ENCODE measurements at regions not wholly inside any gene's neighbourhood (a gene's known extent, or its start where the extent isn't known, plus 50 kb on each side); places are given as distances from the start of the nearest gene placed in this dataset.
"Not testable (repeated sequence)": the region's sequence is repeated elsewhere in the genome, so short reads cannot be mapped to it uniquely, and the experiment has no call there.

DNA sequence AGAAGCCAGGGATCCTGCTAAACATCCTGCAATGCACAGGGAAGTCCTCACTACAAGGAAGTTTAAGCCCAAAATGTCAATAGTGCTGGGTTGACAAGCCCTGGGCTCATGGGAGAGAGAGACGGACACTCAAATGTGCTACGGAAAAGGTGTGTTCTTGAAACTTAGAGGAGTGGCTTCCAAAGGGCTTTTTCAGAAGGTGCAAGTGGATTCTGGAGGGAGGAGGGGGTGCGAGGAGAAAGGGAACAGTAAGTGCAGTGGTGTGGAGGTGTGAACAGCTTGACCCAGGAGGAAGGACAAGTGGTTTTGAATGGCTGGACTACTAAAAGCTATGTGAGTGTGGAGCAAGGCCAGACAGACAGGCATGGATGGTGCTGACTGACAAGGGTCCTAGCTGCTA, 50.4 kb upstream of the CECR2 start:
- no peak for DNase-seq

DNA sequence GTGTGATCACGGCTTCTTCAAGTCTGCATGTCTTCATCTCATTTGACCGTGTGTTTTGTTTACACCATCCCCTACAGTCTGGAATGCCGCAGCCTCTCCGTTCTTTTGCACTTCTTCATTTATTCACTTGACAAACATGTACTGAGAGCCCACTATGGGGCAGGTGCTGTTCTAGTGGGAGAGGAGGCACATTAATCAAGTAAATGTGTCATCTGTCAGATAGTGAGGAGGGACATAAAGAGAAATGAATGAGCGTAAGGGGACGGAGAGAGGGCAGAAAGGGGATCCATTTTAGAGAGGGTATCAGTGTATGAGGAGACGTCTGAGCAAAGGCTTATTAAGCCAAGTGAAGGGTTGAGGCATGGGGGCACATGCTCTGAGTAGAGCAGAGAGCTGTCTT, 54.0 kb upstream of the CECR2 start:
- no peak for DNase-seq

DNA sequence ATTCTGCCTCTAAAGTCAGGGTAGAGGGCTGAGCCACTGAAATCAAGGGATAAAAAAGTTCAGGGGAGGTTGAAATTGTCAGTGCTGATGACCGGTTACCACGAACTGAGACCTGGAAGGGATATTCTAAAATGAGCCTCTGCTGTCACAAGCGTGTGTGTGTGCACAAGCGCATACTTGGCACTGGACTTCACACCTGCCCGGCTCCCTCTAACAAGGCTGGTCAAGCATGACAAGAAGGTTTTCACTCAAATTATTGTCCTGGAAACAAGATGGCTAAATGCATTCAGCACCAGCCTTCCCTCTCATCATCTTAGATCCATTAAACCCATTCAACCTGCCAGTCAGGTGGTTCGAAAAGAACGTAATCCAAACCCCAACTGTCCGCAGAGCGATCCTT, 54.8 kb upstream of the CECR2 start:
- no peak for DNase-seq

DNA sequence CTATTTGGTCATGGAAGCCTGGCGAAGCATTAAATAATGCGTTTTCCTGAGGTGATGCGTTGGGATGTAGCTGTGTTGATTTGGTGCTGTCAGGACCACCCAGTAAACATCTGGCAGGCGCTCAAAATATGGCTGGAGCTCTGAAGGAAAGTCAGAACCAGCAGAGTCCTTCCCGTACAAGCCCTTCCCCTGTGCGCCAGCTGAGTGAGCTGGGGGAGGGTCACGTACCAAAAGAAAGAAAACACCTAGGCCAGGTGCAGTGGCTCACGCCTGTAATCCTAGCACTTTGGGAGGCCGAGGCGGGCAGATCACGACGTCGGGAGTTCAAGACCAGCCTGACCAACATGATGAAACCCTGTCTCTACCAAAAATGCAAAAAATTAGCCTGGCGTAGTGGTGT, 55.6 kb upstream of the CECR2 start:
- DNase-seq, result no peak

DNA sequence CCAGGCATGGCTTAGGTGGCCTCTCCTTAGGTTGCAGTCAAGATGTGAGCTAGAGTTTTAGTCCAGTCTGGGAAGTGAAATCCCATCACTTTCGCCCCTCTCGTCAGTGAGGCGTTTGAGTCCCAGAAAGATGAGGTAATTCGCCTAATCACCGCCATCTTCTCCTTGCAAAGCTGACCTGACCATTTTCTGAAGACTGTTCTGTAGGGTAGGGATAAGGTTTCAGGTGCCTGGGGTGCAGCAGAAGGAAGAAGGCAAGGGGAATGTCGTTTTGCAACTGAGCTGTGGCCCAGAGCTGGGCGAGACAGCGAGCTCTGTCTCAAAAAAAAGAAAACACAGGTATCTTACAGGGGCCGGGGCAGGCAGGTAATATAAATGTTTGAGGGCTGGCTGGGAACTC, 61.7 kb upstream of the CECR2 start:
- DNase-seq, result no peak

- DNase-seq, result no peak
Measured at GRCh38 chr22:17305076-17305475, 64.2 kb upstream of the CECR2 start.

DNA sequence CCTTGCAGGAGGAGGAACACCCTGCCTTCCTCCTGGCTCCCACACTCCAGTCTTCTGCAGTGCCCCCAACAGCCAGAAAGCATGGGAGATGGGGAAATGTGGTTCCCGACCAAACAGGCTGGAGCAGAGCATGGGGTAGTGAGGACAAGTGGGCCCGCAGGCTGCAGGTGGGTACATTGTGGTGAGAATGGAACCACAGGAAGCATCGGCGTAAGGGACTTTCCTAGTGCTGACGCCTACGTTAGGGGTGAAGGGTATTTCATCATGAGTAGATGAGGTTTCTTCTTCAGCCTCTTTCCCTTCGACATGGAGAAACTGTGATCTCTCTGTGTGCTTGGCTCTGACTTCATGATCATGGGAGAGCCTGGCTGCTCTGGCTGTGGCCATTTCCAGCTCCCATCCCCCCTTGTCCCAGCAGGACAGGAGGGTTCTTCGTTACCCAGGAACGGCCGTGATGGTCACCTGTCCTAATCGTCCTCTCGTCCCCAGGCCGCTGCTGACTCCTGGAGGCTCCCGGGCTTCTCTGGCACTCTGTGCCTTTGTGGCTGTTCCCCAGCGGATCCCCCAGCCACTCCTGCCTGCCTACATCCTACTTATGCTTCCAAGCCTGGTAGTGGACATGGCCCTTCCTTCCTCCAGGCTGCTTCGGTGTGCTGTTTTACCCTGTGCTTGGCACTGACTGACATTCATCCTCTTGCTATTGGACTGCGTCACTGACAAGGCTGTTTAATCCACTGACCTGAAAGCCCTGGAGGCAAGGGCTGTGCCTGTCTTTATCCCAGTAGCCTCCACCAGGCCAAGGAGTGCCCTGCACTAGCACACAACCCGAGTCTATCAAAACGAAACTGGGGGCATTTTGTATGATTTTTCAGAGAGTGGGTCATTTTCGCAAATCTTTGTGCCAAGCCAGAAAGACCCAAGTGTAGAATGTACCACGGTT, 65.2 kb upstream of the CECR2 start:
- DNase-seq, result no peak

DNA sequence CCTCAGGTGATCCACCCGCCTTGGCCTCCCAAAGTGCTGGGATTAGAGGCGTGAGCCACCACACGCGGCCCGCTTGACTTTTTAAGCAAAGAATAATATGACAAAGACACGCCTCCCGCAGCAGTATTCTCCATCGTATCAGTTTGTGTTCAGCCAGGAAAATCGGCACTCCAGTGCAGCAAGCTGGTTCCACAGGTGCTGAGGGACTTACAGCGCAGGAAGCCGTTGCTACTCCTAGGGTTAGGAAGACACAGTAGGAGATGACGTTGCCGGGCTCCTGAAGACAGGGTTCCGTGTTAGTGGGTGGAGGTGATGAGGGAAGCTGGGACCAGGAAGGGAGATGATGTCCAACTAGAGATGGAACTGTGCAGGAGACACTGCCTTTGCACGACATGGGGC, 65.8 kb upstream of the CECR2 start:
- DNase-seq, result no peak

DNA sequence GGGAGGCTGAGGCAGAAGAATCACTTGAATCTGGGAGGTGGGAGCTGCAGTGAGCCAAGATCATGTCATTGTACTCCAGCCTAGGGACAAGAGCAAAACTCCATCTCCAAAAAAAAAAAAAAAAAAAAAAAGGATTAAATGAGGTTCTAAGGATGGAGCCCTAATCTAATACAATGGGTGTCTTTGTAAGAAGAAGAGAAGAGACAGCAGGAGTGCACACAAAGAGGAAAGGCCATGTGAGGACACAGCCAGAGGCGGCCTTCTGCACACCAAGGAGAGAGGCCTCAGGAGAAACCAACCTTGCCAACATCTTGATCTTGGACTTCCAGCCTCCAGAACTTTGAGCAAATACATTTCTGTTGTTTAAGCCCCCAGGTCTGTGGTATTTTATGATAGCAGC, 66.6 kb upstream of the CECR2 start:
- no peak for DNase-seq

DNA sequence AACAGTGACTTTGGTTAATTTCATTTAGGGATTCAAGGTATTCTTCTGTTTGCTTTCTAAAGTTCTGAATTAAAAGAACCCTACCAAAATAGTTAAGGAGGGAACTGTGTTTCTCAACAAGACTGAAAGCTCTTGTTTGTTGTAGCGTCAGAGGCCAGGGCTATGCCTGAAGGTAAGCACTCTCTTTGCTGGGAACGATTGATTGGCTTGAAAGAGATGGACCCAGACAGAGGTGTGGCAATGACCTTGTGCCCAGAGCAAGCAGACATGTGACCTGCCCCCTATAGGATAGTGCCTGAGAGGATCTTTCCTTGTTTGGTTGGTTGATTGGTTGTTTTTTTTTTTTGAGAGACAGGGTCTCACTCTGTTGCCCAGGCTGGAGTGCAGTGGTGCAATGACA, 68.3 kb upstream of the CECR2 start:
- DNase-seq, result no peak

DNA sequence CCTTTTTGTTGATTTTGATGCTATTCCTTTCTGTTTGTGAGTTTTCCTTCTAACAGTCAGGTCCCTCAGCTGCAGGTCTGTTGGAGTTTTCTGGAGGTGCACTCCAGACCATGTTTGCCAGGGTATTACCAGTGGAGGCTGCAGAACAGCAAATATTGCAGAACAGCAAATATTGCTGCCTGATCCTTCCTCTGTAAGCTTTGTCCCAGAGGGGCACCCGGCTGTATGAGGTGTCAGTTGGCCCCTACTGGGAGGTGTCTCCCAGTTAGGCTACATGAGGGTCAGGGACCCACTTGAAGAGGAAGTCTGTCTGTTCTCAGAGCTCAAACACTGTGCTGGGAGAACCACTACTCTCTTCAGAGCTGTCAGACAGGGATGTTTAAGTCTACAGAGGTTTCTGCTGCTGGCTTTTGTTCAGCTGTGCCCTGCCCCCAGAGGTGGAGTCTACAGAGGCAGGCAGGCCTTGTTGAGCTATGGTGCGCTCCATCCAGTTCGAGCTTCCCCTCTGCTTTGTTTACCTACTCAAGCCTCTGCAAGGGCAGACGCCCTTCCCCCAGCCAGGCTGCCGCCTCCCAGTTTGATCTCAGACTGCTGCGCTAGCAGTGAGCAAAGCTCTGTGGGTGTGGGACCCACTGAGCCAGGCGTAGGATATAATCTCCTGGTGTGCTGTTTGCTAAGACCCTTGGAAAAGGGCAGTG, 70.3 kb upstream of the CECR2 start:
- not testable (repeated sequence) for DNase-seq

DNA sequence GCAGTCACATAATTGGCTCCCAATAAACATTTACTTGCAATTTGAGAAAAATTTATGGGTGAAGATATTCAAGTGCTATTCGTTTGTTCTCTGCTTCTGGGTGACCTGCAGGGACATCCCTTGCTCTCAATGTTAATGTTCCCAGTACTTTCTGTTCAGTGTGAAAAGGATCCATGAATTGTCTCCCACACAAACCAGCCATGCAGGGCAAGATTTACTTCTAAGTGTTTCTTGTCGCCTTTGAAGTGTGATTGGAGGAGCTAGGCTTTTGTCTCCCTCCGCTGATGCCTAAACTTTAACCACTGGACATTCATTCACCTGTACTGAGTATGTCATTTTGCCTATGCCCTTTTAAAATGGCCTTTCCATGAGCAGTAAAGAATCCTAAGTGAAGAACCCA, 66.4 kb upstream of the ADA2 start:
- no peak for DNase-seq

- DNase-seq, result no peak
Measured at GRCh38 chr22:17284888-17285287, 65.7 kb upstream of the ADA2 start.

DNA sequence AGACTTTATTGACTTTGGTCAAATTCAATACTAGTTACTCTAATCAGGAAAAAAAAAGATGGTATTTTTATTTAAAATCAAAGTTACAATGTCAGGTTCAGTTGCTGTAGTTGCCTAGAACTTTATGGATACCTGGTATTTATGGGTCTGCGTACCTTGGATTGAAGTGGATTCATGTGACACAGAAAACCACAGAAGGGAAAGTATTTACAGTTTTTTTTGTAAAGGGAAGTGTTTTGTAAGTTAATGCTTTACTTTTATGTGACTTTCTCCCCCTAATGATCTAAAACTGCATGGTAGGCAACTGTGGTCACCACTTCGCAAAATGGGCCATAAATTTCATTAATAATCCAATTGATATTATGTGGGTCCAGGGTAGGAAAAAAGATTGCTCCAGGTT, 65.2 kb upstream of the ADA2 start:
- no peak for DNase-seq

DNA sequence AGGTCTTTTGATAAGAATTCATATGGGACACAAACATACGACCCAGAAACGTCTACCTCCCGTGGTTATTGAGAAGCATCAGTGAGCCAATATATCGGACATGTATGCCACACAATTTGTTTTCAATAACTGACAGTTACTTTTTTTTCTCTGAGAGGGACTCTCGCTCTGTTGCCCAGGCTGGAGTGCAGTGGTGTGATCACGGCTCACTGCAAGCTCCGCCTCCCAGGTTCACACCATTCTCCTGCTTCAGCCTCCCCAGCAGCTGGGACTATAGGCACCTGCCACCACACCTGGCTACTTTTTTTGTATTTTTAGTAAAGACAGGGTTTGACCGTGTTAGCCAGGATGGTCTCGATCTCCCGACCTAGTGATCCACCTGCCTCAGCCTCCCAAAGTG, 64.6 kb upstream of the ADA2 start:
- not testable (repeated sequence) for DNase-seq

DNA sequence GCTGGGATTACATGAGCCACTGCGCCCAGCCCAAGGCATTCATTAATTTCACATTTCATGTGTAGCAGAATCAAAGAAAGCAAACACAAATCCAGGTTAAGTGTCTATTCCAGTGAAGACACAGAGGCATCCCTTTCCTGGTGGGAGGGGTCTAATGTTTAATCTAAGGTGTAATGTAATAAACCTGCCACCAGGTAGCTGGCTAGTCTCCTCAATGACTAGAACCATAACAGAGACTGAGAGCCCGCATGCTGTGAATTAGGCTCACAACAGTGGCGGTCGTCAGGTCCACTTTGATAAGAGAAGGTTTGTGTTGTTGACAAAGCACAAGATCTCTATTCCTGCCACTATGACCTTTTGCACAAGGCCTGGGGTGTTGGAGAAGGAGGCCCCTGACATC, 64.2 kb upstream of the ADA2 start:
- DNase-seq, result no peak

- DNase-seq, result no peak
Measured at GRCh38 chr22:17281440-17281841, 62.2 kb upstream of the ADA2 start.

DNA sequence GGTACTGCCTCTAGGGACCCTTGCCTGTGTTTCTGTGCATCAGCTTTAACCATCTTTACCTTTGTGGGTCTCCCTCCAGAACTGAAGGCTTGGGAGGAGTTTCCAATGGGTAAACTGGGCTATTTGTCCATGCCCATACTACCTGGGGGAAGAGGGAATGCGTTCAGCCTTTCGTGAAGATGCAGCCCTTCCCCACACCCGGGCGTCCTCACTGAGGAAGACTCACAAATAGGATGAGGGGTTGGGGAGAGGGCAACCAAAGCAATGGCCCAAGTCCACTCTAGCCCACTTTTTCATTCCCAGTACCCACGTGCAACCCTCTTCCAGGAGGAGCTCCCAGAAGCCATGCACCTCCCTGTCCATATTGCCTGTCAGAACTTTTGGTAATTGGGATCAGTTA, 61.8 kb upstream of the ADA2 start:
- DNase-seq, result no peak

DNA sequence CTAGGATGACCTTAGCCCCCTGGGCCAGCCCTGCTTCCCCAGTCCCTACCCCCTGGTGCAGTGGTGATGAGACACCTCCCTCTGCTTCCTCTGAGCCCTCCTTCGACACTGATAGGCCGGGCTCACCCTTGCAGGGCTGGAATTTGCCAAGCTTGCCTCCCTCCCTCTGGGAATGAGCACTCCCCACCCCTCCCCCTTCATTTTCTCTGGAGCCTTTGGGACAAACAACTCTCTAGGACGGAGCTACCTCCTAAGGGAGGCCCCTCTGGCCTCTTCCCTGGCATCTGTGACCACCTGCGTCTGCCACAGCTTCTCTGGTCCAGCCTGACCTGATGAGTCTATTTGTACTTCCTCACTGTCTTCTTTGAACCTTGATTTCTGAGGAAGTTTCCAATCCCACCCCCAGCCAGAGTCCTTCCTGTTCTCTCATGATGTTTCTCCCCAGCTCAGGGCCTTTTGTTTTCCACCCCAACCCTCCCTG, 53.3 kb upstream of the ADA2 start:
- no peak for DNase-seq

DNA sequence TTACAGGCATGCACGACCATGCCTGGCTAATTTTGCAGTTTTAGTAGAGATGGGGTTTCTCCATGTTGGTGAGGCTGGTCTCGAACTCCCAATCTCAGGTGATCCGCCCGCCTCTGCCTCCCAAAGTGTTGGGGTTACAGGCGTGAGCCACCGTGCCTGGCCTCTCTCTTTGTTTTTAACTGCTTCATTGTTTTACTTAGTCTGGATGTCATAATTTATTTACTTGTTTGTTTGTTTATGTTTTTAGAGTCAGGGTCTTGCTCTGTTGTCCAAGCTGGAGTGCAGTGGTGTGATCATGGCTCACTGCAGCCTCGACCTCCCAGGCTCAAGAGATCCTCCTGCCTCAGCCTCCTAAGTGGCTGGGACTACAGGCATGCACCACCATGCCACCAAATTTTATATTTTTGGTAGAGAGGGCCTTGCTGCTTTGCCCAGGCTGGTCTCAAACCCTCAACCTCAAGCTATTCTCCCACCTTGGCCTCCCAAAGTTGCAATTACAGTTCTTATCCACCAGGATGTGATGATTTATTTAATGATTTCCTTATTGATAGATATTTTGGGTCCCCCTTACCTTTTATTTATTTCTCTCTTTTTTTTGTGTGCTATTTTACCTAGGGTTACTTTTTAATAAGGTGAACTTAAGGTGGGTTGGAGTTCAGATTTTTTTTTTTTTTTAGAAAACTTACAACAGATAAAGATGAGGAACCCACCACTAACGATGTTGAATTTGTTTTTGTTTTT, 52.6 kb upstream of the ADA2 start:
- no peak for DNase-seq

DNA sequence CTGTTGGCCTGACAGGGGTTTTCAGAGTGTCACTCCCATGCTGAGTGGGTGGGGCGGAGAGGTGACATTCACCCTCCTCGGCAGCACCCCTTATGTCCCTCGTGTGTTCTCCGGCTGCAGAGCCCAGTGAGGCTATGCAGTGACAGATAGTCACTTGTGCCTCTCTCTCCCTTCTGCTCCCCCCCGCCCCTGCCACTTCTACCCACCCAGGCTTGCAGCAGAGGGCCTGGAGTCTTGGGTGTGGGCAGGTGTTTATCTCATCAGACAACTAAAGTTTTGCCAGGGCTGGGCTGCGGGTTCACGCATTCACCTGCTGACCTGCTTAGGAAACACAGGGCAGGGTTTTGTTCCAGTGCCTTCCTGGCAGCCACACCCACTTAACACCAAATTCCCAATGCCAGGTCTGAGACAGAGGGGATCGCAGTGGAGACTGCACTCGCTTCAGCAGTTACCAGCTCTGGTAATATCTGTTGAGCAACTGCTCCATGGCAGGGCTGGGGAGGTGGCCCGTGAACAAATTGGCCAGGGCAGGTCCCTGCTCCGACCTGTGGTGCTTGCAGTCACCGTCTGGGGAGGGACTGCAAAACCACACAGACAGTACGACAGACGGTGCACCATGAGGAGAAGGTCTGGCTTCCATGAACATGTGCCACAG, 50.5 kb upstream of the ADA2 start:
- peak; percentile 52 to 72 for DNase-seq

DNA sequence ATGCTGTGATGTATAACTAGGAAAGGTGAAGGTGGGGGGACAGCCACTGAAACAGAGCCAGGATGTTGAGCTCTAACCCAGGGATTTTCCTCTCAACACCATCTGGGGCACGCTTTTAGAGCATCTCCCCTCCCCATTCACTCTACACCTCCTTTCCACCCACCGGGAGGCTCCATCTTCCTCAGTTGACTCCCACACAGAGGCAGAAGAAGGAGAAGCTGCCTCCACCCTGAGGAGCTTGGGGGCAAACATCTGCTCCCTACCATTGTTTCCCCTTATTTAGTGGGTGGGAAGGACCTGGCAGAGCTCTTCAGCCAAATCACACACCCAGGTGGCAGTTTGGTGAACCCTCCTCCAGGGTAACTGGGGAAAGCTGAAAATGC, 50.0 kb upstream of the ADA2 start:
- peak; percentile 80 to 86 for DNase-seq

Measured in NCI-H524 (cell line).